Body of pancreas (tissue), 4 donors: ENCODE measurements at regions not wholly inside any gene's neighbourhood (a gene's known extent, or its start where the extent isn't known, plus 50 kb on each side); places are given as distances from the start of the nearest gene placed in this dataset.

Experiments
- ATAC-seq: fragments of 150-250 bp; one replicate; pipeline ENCODE4 v1.9.1; 2016
- DNase-seq, 4 donors: peaks; one replicate each; pipeline ENCODE4 v3.0.0-alpha.2; 2019
- H3K27ac ChIP-seq, 4 donors: fragments of 200-600 bp; sonication (generic); 1 replicate in 3 of 4; 2 replicates in 1 of 4; pipeline versions ENCODE4 v1.5.1 to v1.6.1; 2016 to 2019; ENCODE audit warnings: mild to moderate bottlenecking in 1 of 4, mixed read lengths in 1 of 4, moderate library complexity in 1 of 4
- H3K27me3 ChIP-seq, 2 donors: fragments of 200-600 bp; sonication (generic); one replicate each; pipeline ENCODE4 v1.6.0; 2016; ENCODE audit warnings: mild to moderate bottlenecking in 1 of 2
- H3K36me3 ChIP-seq, 2 donors: fragments of 200-600 bp; sonication (generic); replicated peaks in 1 of 2; 2 replicates each; pipeline ENCODE4 v1.5.1; 2016; ENCODE audit warnings: low read depth in 2 of 2; ENCODE audit not compliant: insufficient read depth in 1 of 2
- H3K4me1 ChIP-seq: fragments of 200-600 bp; sonication (generic); one replicate; pipeline ENCODE4 v1.6.0; 2016
- H3K4me3 ChIP-seq, 2 donors: fragments of 200-600 bp; sonication (generic); 1 replicate in 1 of 2; 2 replicates in 1 of 2; pipeline ENCODE4 v1.5.1; 2016 to 2019
- H3K9me3 ChIP-seq, 3 donors: fragments of 200-600 bp; sonication (generic); 1 replicate in 2 of 3; 2 replicates in 1 of 3; pipeline ENCODE4 v1.5.1; 2016
- POLR2A ChIP-seq, 3 donors: fragments of 450-650 bp; IDR thresholded peaks; one replicate each; pipeline ENCODE4 v1.6.1; 2016; ENCODE audit warnings: antibody characterized with exemption in 3 of 3, mild to moderate bottlenecking in 2 of 3
- WGBS, 2 donors: methylation state at CpG; one replicate each; pipeline ENCODE4 v1.1.5; 2017; 5-methylcytosine and 5-hydroxymethylcytosine counted together
- intact Hi-C: fragments of 100-400 bp; cut with DNase I; formaldehyde crosslinking; loops from one replicate; pipeline ENCODE4 v1.15.1; 2023
- TF ChIP-seq, protein P1 (sequence below), 7 experiments: fragments of 450-650 bp in 4 of 7; fragments of 200-600 bp in 3 of 7; sonication (generic) in 3 of 7; IDR thresholded peaks; one replicate each; pipeline ENCODE4 v1.5.1; 2016 to 2019; ENCODE audit warnings: antibody characterized with exemption in 7 of 7

DNA sequence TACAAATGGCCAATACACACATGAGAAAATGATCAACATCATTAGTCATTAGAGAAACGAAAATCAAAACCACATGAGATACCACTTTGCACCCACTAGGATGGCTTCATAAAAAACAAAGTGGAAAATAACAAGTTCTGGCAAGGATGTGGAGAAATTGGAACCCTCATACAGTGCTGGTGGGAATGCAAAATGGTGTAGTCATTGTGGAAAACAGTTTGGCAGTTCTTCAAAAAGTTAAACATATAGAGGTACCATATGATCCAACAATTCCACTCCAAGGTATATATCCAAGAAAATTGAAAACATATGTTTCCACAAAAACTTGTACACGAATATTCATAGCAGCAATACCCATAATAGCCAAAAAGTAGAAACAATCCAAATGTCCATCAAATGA, 231.6 kb upstream of the CSF3R start:
- intact Hi-C loops = no loop called here
- no peak for ATAC-seq

DNA sequence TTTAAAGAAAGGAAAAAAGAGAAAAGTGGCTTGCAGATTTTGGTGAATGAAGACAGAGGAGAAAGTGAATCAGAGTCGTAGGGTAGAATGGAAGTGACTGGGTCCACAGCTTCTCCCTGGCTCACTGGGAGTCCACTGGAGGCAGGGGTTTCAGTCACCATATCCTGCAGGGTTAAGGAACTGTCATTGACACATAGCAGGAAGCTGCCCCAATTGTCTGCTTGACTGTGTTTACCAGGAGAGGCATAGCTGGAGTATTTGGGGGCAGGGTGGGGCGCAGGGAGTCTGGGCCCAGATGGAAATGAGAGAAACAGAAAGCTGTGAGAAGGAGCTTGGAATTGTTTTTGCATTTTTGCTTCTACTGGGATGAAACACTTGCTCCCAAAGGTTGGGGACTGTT, 228.8 kb upstream of the CSF3R start:
- WGBS, 2 donors = 14 to 23% methylated on average over 2 of the region's 2 CpGs
- Histone ChIP-seq H3K27me3 (peaks cover 0 to 3% of the 10 kb centered on the region in 2 donors), H3K4me3 (no peak overlapping the region), H3K9me3 (no peaks in the 10 kb centered on the region), H3K4me1 (no peaks in the 10 kb centered on the region), H3K36me3 (no peaks in the 10 kb centered on the region), H3K27ac (no peak overlapping the region)
- no peak for TF ChIP-seq POLR2A (IDR thresholded peaks at IDR 0.05)
- TF ChIP-seq, protein P1, sequence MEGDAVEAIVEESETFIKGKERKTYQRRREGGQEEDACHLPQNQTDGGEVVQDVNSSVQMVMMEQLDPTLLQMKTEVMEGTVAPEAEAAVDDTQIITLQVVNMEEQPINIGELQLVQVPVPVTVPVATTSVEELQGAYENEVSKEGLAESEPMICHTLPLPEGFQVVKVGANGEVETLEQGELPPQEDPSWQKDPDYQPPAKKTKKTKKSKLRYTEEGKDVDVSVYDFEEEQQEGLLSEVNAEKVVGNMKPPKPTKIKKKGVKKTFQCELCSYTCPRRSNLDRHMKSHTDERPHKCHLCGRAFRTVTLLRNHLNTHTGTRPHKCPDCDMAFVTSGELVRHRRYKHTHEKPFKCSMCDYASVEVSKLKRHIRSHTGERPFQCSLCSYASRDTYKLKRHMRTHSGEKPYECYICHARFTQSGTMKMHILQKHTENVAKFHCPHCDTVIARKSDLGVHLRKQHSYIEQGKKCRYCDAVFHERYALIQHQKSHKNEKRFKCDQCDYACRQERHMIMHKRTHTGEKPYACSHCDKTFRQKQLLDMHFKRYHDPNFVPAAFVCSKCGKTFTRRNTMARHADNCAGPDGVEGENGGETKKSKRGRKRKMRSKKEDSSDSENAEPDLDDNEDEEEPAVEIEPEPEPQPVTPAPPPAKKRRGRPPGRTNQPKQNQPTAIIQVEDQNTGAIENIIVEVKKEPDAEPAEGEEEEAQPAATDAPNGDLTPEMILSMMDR (IDR thresholded peaks at IDR 0.05) = no peak
- intact Hi-C loops = no loop called here
- ATAC-seq = no peak
- DNase-seq = no peak

More for the DNA sequence above, 231.6 kb upstream of the CSF3R start:
- no peak for DNase-seq
- WGBS, 2 donors = 29 to 32% methylated on average over 2 of the region's 2 CpGs
- no peaks in the 10 kb centered on the region for H3K4me1 ChIP-seq
- H3K27ac ChIP-seq = no peak overlapping the region
- H3K9me3 ChIP-seq = no peaks in the 10 kb centered on the region
- H3K4me3 ChIP-seq = no peak overlapping the region
- TF ChIP-seq, protein P1 (IDR thresholded peaks at IDR 0.05) = no peak
- no peak for TF ChIP-seq POLR2A (IDR thresholded peaks at IDR 0.05)
- peaks cover 0 to 3% of the 10 kb centered on the region in 2 donors for H3K27me3 ChIP-seq
- H3K36me3 ChIP-seq = no peaks in the 10 kb centered on the region

DNA sequence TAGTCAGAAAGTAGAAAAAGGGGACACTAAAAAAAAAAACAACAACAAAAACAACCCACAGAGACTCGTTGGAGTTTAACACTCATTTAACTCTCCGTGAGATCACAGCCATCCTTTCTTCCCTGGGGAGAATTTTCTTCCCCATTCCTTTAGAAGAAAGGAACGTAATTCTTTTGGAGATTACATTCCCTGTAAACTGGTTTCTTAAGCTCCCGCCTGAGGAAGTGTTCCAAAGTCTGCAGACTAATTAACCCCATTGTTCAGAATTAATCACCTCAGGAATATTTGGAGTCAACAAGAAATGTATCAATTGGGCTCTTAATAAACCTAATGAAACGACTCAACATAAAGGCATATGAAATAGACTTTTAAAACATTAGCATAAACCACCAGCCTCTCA, 228.2 kb upstream of the CSF3R start:
- no peaks in the 10 kb centered on the region for H3K36me3 ChIP-seq
- DNase-seq (no peak), ATAC-seq (no peak)
- H3K9me3 ChIP-seq = no peaks in the 10 kb centered on the region
- H3K27ac ChIP-seq = no peak overlapping the region
- WGBS, 2 donors = 11 to 17% methylated on average over 5 of the region's 5 CpGs
- TF ChIP-seq POLR2A (IDR thresholded peaks at IDR 0.05) = no peak
- TF ChIP-seq, protein P1 (IDR thresholded peaks at IDR 0.05) = no peak
- no peak overlapping the region for H3K4me3 ChIP-seq
- peaks cover 0 to 7% of the 10 kb centered on the region in 2 donors for H3K27me3 ChIP-seq
- intact Hi-C loops = no loop called here
- H3K4me1 ChIP-seq = no peaks in the 10 kb centered on the region

DNA sequence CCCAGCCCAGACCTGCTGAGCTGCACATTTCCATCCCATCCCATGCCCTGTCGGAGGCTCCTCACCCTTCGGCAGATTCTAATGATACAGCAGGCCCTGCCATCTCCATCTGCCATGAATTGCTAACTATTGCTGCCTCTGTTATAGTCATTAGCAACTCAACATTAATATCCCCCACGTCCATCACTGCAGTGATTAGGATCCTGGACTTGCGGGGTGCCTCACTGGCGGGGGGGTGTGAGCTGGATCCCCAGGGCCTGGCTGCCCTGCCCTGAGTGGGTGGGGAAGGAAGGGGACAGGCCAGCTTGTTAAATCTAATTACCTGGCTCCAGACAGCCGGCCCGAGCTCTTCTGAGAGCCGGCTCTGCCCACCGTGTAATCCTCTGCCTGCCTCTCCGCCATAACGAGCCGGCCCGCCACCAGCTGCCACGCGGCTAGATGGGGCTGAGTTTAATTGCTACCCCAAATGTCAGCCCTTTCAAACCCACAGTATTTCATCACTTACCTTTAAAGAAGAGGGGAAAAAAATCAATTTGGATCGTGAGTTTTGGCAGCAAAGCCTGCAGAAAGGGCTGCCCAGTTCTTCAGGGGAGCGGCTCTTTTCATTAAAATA, 227.3 kb upstream of the CSF3R start:
- no peak overlapping the region for H3K4me3 ChIP-seq
- H3K4me1 ChIP-seq = no peaks in the 10 kb centered on the region
- intact Hi-C loops = no loop called here
- DNase-seq = no peak
- H3K36me3 ChIP-seq = no peaks in the 10 kb centered on the region
- WGBS, 2 donors = 38 to 48% methylated on average over 14 to 17 of the region's 17 CpGs
- H3K9me3 ChIP-seq = no peaks in the 10 kb centered on the region
- ATAC-seq = no peak
- H3K27ac ChIP-seq = no peak overlapping the region
- peaks cover 0 to 8% of the 10 kb centered on the region in 2 donors for H3K27me3 ChIP-seq
- TF ChIP-seq, protein P1 (IDR thresholded peaks at IDR 0.05) = no peak
- no peak for TF ChIP-seq POLR2A (IDR thresholded peaks at IDR 0.05)

DNA sequence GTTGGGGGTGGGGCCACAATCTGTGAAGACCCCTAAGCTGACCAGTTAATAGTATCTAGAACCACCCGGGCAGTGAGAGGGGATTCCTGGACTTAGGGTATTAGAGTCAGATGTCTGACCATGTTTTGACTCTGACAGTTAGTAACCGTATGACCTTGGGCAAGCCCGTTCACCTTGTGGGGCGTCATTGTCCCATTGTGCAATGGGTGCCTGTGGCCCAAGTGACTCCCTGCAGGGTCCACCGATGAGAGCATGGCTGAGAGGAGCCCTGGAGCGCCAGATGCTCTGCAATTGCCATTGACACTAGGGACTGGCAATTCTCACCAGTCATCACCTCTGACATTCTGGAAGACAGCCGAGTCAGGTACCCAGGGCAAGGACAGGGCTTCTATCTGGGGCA, 225.9 kb upstream of the CSF3R start:
- 68% methylated on average over 7 of the region's 7 CpGs; no CpG with 5 or more reads in 1 of the 2 donors for WGBS, 2 donors
- H3K4me1 ChIP-seq = peaks cover 3% of the 10 kb centered on the region
- DNase-seq (no peak), ATAC-seq (no peak)
- no peaks in the 10 kb centered on the region for H3K36me3 ChIP-seq
- no peak for TF ChIP-seq POLR2A (IDR thresholded peaks at IDR 0.05)
- no peak overlapping the region for H3K4me3 ChIP-seq
- intact Hi-C loops = no loop called here
- H3K9me3 ChIP-seq = no peaks in the 10 kb centered on the region
- no peak overlapping the region for H3K27ac ChIP-seq
- H3K27me3 ChIP-seq = peaks cover 0 to 10% of the 10 kb centered on the region in 2 donors
